ENCODE measurements at regions not wholly inside any gene's neighbourhood (a gene's known extent, or its start where the extent isn't known, plus 50 kb on each side); places are given as distances from the start of the nearest gene placed in this dataset.
A peak's percentile ranks its signal among the peaks of the same experiment; 100 is the strongest.

- DNase-seq (ENCODE audit: low read depth), result no peak
- H3K4me3 ChIP-seq (ENCODE audit: low read length), result no peak overlapping the region
- TF ChIP-seq CTCF (IDR thresholded peaks at IDR 0.05; ENCODE audit: insufficient read depth, low read depth, low read length, missing control alignments), result no peak
These were observed 648.5 kb downstream of the HTR1B start for GRCh38 chr6:76814496-76815458.

GRCh38 chr6:76810286-76810685 lies 653.0 kb downstream of the HTR1B start:
- no peak for TF ChIP-seq CTCF (IDR thresholded peaks at IDR 0.05; ENCODE audit: insufficient read depth, low read depth, low read length, missing control alignments)
- DNase-seq (ENCODE audit: low read depth), result no peak

GRCh38 chr6:76803038-76803580 lies 660.2 kb downstream of the HTR1B start:
- no peak overlapping the region for H3K4me3 ChIP-seq (ENCODE audit: low read length)
- no peak for TF ChIP-seq CTCF (IDR thresholded peaks at IDR 0.05; ENCODE audit: insufficient read depth, low read depth, low read length, missing control alignments)
- no peak for DNase-seq (ENCODE audit: low read depth)

More at GRCh38 chr6:76810286-76810685, 653.0 kb downstream of the HTR1B start:
- no peak overlapping the region for H3K4me3 ChIP-seq (ENCODE audit: low read length)

- H3K4me3 ChIP-seq (ENCODE audit: low read length), result no peak overlapping the region
- peak; percentile 59 for DNase-seq (ENCODE audit: low read depth)
- TF ChIP-seq CTCF (IDR thresholded peaks at IDR 0.05; ENCODE audit: insufficient read depth, low read depth, low read length, missing control alignments), result no peak
These were observed 670.9 kb downstream of the HTR1B start for GRCh38 chr6:76792394-76792793.

GRCh38 chr6:76790881-76791280 lies 672.4 kb downstream of the HTR1B start:
- no peak for TF ChIP-seq CTCF (IDR thresholded peaks at IDR 0.05; ENCODE audit: insufficient read depth, low read depth, low read length, missing control alignments)
- no peak overlapping the region for H3K4me3 ChIP-seq (ENCODE audit: low read length)
- peak; percentile 21 for DNase-seq (ENCODE audit: low read depth)

- no peak for TF ChIP-seq CTCF (IDR thresholded peaks at IDR 0.05; ENCODE audit: insufficient read depth, low read depth, low read length, missing control alignments)
- no peak overlapping the region for H3K4me3 ChIP-seq (ENCODE audit: low read length)
- no peak for DNase-seq (ENCODE audit: low read depth)
These were observed 673.1 kb downstream of the HTR1B start for GRCh38 chr6:76790045-76790796.

Data from epithelial cell of esophagus (primary cell).